ENCODE measurements at regions not wholly inside any gene's neighbourhood (a gene's known extent, or its start where the extent isn't known, plus 50 kb on each side); places are given as distances from the start of the nearest gene placed in this dataset.

GRCh38 chr18:54776282-54776977 lies 51.8 kb upstream of the RAB27B start:
- DNase-seq (ENCODE audit: low read depth in 2 of 2), result peak; percentile 99
- TF ChIP-seq CTCF (conservative IDR thresholded peaks at IDR 0.05 in 1 of 2, IDR thresholded peaks at IDR 0.05 in 1 of 2; ENCODE audit: low read depth in 1 of 2, low read length in 2 of 2), result no peak
- TF ChIP-seq EZH2 (IDR thresholded peaks at IDR 0.05; ENCODE audit: low read length, missing control alignments), result no peak
- peak overlapping the region; percentile 31 for H2AFZ ChIP-seq (ENCODE audit: low read length)
- no peaks in the 10 kb centered on the region for H3K27me3 ChIP-seq (ENCODE audit: control insufficient read depth, insufficient read depth, low read length)
- H3K9me3 ChIP-seq (ENCODE audit: control insufficient read depth, insufficient read depth, low read depth, low read length), result no peaks in the 10 kb centered on the region
- no peaks in the 10 kb centered on the region for H3K79me2 ChIP-seq (ENCODE audit: control insufficient read depth, insufficient read depth, low read length)
- peak overlapping the region; percentile 59 for H3K4me2 ChIP-seq (ENCODE audit: extremely low read depth, insufficient read depth, low read length)
- peaks cover 14% of the 10 kb centered on the region for H3K4me1 ChIP-seq (ENCODE audit: control insufficient read depth, extremely low read depth, insufficient read depth, low read length)
- peak overlapping the region; percentile 63 for H3K27ac ChIP-seq (ENCODE audit: insufficient read depth, low read length)
- H3K36me3 ChIP-seq (ENCODE audit: control insufficient read depth, insufficient read depth, low read length), result no peaks in the 10 kb centered on the region
- no peak overlapping the region for H3K4me3 ChIP-seq (replicated peaks in 1 of 4; ENCODE audit: control extremely low read depth in 1 of 4, insufficient read depth in 1 of 4, low read depth in 3 of 4, low read length in 4 of 4)
- no peaks in the 10 kb centered on the region for H4K20me1 ChIP-seq (ENCODE audit: control insufficient read depth, extremely low read depth, insufficient read depth, low read length)
- no peak overlapping the region for H3K9ac ChIP-seq (ENCODE audit: insufficient read depth, low read length)

- no peak for TF ChIP-seq CTCF (conservative IDR thresholded peaks at IDR 0.05 in 1 of 2, IDR thresholded peaks at IDR 0.05 in 1 of 2; ENCODE audit: low read depth in 1 of 2, low read length in 2 of 2)
- TF ChIP-seq EZH2 (IDR thresholded peaks at IDR 0.05; ENCODE audit: low read length, missing control alignments), result no peak
- no peak overlapping the region for H3K4me2 ChIP-seq (ENCODE audit: extremely low read depth, insufficient read depth, low read length)
- no peak overlapping the region for H2AFZ ChIP-seq (ENCODE audit: low read length)
- no peaks in the 10 kb centered on the region for H3K27me3 ChIP-seq (ENCODE audit: control insufficient read depth, insufficient read depth, low read length)
- H3K4me1 ChIP-seq (ENCODE audit: control insufficient read depth, extremely low read depth, insufficient read depth, low read length), result peaks cover 14% of the 10 kb centered on the region
- no peak overlapping the region for H3K9ac ChIP-seq (ENCODE audit: insufficient read depth, low read length)
- H3K9me3 ChIP-seq (ENCODE audit: control insufficient read depth, insufficient read depth, low read depth, low read length), result no peaks in the 10 kb centered on the region
- no peak for DNase-seq (ENCODE audit: low read depth in 2 of 2)
- H4K20me1 ChIP-seq (ENCODE audit: control insufficient read depth, extremely low read depth, insufficient read depth, low read length), result no peaks in the 10 kb centered on the region
- H3K36me3 ChIP-seq (ENCODE audit: control insufficient read depth, insufficient read depth, low read length), result no peaks in the 10 kb centered on the region
- H3K79me2 ChIP-seq (ENCODE audit: control insufficient read depth, insufficient read depth, low read length), result no peaks in the 10 kb centered on the region
- peak overlapping the region; percentile 63 for H3K27ac ChIP-seq (ENCODE audit: insufficient read depth, low read length)
- H3K4me3 ChIP-seq (replicated peaks in 1 of 4; ENCODE audit: control extremely low read depth in 1 of 4, insufficient read depth in 1 of 4, low read depth in 3 of 4, low read length in 4 of 4), result no peak overlapping the region
Measured at GRCh38 chr18:54777118-54777791, 51.0 kb upstream of the RAB27B start.

GRCh38 chr18:54777989-54778388 lies 50.3 kb upstream of the RAB27B start:
- H3K27me3 ChIP-seq (ENCODE audit: control insufficient read depth, insufficient read depth, low read length), result no peaks in the 10 kb centered on the region
- H2AFZ ChIP-seq (ENCODE audit: low read length), result no peak overlapping the region
- H3K4me1 ChIP-seq (ENCODE audit: control insufficient read depth, extremely low read depth, insufficient read depth, low read length), result peaks cover 14% of the 10 kb centered on the region
- H3K4me3 ChIP-seq (replicated peaks in 1 of 4; ENCODE audit: control extremely low read depth in 1 of 4, insufficient read depth in 1 of 4, low read depth in 3 of 4, low read length in 4 of 4), result no peak overlapping the region
- H3K4me2 ChIP-seq (ENCODE audit: extremely low read depth, insufficient read depth, low read length), result no peak overlapping the region
- H3K79me2 ChIP-seq (ENCODE audit: control insufficient read depth, insufficient read depth, low read length), result no peaks in the 10 kb centered on the region
- H3K27ac ChIP-seq (ENCODE audit: insufficient read depth, low read length), result no peak overlapping the region
- no peaks in the 10 kb centered on the region for H3K36me3 ChIP-seq (ENCODE audit: control insufficient read depth, insufficient read depth, low read length)
- TF ChIP-seq EZH2 (IDR thresholded peaks at IDR 0.05; ENCODE audit: low read length, missing control alignments) (no peak), CTCF (conservative IDR thresholded peaks at IDR 0.05 in 1 of 2, IDR thresholded peaks at IDR 0.05 in 1 of 2; ENCODE audit: low read depth in 1 of 2, low read length in 2 of 2) (no peak)
- DNase-seq (ENCODE audit: low read depth in 2 of 2), result no peak
- H3K9me3 ChIP-seq (ENCODE audit: control insufficient read depth, insufficient read depth, low read depth, low read length), result no peaks in the 10 kb centered on the region
- no peaks in the 10 kb centered on the region for H4K20me1 ChIP-seq (ENCODE audit: control insufficient read depth, extremely low read depth, insufficient read depth, low read length)
- H3K9ac ChIP-seq (ENCODE audit: insufficient read depth, low read length), result no peak overlapping the region

All from fibroblast of lung (primary cell).